Dermis blood vessel endothelial cell (primary cell): ENCODE measurements at regions not wholly inside any gene's neighbourhood (a gene's known extent, or its start where the extent isn't known, plus 50 kb on each side); places are given as distances from the start of the nearest gene placed in this dataset.
"Not testable (repeated sequence)": the region's sequence is repeated elsewhere in the genome, so short reads cannot be mapped to it uniquely, and the experiment has no call there.

Source experiments
- DNase-seq: peaks from one replicate; pipeline ENCODE4 v3.0.0; 2010

GRCh38 chr10:62996925-62997324, 136.2 kb upstream of the NRBF2 start:
- DNase-seq: peak; percentile 1

DNA sequence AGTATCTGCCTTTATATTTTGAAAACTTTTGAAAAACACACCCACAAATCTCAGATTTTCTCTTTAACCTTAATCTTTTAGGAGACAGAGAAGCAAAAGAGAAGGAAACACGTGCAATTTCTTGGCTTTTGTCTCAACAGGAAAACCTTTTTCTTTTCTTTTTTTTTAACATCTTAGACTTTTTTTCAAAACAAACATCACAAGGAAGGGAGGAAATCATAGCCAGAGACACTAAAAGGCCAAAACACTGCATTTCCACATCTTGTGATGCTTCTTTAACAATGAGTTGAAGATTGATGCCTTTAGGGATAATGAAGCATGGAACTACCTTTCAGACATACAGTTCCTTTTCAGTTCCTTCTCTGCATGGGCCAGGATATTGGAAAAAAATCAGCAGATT, 136.6 kb upstream of the NRBF2 start:
- DNase-seq: peak; percentile 6

GRCh38 chr10:62993121-62993520, 140.0 kb upstream of the NRBF2 start:
- no peak for DNase-seq

- DNase-seq: peak; percentile 55
Observed at GRCh38 chr10:62992145-62992721, 140.9 kb upstream of the NRBF2 start.

GRCh38 chr10:62990126-62990525, 143.0 kb upstream of the NRBF2 start:
- no peak for DNase-seq

DNA sequence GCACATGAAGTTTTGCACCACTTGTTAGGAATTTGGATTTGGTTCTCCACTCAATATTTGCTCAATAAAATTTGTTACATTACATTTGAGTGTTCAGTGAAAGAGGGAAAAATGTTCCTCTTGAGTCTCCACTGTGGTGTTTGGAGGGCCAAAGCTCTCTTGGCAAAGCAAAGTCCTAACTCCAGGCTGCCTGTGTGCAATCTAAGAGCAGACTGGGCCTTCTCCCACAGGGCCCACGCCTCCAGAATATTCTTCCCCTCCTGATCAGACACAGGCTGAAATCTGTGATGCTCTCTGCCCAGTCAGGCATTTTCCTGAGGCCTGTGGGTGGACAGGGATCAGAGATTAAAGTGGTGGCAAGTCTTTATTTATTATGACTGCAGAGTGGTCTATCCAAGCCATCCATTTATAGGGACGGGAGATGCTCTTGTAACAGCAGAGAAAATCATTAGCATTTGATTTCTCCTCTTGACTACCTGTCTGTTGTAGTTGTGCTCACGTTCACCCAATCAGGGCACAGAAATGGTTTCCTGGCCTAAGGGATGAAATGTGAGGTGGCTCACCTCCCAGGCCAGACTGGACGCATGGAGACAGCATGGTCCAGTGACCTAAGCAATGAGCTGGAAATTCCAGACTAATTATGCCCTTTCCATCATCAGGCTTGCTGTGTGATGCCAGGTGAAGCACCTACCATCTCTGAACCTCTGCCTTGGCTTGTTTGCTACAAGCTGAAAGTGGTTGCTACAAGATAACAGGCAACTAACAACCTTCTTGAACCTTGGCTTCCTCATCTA, 147.1 kb upstream of the NRBF2 start:
- DNase-seq: no peak

GRCh38 chr10:62981096-62981495, 152.0 kb upstream of the NRBF2 start:
- no peak for DNase-seq

DNA sequence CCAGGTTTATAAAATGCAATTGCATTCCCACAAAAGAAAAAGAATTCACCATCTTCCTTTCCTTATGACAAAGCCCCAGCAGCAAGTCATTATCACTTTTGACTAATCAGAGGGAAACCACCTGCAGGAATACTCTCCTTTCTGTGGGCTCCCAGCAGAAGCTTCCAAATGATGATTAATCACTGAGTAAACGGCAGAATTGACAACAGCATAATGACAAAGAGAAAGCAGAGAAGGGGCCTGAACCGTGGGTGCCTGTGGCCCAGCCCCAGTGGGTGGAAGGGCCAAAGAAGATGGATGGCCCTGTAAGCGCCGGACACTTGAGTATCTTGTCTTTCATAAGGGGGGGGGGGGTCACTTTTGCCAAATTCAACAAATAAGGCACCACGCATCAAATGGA, 152.4 kb upstream of the NRBF2 start:
- no peak for DNase-seq

DNA sequence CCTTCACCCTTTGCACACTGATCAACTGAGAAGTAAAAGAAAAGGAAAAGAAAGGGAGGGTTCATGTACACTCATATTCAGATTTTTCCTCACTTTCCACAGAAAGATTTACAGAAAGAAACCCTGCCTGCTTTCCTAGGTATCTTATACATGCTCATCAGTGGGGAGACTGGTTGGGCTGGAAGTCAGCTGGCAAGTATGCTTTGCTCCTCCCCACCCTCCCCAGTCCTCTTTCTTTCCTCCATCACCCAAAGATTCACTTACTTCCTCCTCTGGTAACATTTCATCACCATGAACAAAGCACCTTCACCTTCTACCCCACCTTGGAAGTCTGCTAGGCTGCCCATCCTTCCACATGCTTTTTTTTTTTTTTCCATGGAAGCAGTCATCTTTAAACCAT, 153.2 kb upstream of the NRBF2 start:
- no peak for DNase-seq

DNA sequence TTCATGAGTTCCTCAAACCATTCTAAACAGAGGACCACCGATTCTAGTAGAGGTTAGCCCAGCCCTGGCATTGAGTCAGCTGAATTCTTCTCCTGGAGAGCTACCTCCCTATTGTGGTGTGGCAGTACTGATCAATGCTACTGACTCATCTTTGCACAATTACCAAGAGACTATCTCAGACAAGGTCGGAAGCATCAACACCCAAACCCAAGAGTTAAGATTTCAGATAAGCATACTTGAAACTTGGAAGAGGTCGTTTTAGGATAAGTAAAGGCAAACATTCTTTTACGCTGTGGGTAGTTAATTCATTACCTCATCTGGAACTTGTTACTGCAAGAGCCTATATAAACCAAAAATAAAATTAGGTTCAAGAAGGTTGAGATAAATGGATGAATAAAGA, 154.6 kb upstream of the NRBF2 start:
- DNase-seq: no peak

GRCh38 chr10:62974795-62975194, 158.3 kb upstream of the NRBF2 start:
- not testable (repeated sequence) for DNase-seq

GRCh38 chr10:62972103-62972502, 155.9 kb upstream of the EGR2 start:
- no peak for DNase-seq

DNA sequence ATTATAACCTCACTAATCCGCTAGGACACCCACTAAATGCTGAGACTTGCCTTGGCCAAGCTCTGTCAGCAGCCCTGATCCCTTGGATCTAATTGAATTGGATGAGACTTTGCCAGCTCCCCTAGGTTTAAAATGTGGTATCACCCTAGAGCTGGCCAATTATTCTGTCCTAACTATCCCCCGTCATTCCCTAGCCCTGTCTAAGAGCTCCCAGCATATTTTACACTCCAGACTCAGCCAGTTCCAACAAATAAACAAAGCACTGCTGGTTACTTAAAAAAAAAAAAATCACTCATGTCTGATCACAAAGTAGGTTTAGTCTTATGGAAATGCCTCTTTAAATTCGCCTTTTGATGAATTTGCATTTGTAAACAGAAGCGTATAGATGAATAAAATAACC, 147.9 kb upstream of the EGR2 start:
- DNase-seq: no peak

- DNase-seq: peak; percentile 29
Observed at GRCh38 chr10:62961951-62962523, 145.9 kb upstream of the EGR2 start.

DNA sequence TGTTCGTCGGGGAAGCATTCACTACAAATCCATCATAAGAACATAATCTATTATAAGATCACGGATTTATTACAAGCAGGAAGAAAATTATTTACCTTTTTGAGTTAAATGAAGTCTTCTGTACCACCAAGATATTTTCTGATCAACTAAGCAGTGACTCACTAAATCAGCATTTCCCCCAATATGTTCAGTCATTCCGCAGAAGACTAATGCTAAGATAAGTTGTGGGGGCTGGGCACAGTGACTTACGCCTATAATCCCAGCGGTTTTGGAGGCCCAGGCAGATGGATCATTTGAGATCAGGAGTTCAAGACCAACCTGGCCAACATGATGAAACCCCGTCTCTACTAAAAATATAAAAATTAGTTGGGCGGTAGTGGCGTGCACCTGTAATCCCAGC, 144.2 kb upstream of the EGR2 start:
- DNase-seq: peak; percentile 44

GRCh38 chr10:62959553-62959952, 143.4 kb upstream of the EGR2 start:
- peak; percentile 13 for DNase-seq

DNA sequence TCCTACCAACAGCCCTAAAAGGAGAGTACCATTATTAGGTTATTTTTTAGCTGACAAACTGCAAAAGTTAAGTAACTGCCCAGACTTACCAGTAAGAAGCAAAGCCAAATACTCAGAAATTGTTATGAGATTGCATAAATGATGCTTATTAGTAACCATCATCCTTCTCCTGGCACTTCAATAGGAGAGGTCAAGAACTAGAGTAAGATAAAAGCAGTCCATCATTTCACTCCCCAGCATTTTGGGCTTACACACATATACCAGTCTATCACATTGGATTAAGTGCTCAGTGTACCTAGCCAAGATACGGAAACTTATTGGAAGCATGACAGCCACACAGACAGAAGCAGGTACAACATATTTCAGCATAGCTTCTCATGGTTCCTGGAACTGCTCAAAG, 142.8 kb upstream of the EGR2 start:
- DNase-seq: no peak

GRCh38 chr10:62946278-62946677, 130.1 kb upstream of the EGR2 start:
- DNase-seq: no peak

DNA sequence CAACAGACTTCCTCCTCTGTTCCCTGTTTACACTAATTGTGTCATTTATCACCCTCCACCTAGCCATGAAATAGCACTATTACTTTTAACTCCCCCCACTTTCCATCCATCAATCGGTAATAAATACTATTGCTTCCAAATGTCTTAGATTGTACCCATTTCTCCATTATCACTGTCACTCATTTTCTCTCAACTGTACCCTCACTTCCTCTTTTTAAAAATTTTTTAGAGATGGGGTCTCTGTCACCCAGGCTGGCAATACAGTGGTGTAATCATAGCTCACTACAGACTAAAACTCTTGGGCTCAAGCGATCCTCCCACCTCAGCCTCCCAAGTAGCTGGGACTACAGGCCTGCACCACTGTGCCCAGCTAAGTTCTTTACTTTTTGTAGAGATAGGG, 123.5 kb upstream of the EGR2 start:
- DNase-seq: no peak

DNA sequence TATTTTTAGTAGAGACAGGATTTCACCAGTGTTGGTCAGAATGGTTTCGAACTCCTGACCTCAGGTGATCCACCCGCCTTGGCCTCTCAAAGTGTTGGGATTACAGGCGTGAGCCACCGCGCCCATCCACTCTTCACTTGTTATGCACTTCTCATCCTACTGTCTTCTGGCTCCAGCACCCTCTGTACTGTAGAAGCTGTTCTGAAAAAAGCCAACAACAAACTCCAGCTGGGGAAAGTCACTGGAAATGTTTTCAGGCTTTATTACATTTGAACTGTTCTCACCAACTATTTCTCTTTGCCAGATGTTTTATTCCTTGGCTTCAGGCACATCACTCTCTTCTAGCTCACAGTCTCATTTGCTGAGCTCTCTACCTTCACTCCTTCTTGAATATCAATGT, 122.5 kb upstream of the EGR2 start:
- no peak for DNase-seq

DNA sequence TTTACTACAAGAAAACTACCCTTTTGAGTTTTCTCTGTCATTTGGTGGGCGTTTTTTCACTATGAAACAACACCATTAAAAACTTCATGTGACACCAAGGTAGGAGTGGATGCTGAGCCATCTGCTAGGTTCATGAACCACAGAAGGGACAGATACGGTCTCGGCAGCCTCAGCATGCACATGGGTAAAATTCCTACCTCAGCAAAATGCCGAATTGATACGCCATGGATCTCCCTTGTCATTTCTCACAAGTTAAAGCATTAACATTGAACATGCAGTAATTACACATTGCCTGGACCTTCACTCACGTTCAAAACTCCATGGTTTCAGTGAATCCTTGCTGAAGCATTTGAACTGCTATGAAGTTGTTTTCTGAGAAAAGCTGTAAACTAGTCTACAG, 121.5 kb upstream of the EGR2 start:
- DNase-seq: no peak

GRCh38 chr10:62935022-62935421, 118.9 kb upstream of the EGR2 start:
- DNase-seq: no peak

DNA sequence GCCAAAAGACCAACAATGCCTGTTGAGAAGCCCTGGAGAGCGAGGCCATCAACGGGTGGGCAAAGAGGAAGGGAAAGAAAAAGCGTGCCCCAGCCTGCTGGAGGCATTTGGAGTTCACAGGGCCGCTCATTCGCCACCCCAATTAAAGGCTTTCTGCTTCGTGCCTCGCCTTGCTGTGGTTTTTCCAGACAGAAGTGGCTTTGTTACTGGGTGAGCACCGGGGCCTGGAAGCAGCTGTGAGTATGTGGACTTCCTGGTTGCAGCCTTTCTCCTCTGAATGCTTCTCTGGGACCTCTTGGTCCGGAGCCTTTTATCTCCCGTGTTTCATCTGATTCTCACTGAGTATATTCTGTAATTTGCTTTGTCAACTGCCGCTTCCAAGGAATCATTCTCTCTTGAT, 118.1 kb upstream of the EGR2 start:
- DNase-seq: no peak

- DNase-seq: not testable (repeated sequence)
Observed at GRCh38 chr10:62928763-62929162, 112.6 kb upstream of the EGR2 start.
